HCT116 (cell line): ENCODE measurements at regions not wholly inside any gene's neighbourhood (a gene's known extent, or its start where the extent isn't known, plus 50 kb on each side); places are given as distances from the start of the nearest gene placed in this dataset.
"Not testable (repeated sequence)": the region's sequence is repeated elsewhere in the genome, so short reads cannot be mapped to it uniquely, and the experiment has no call there.

Source experiments
- ATAC-seq: fragments of 200-7000 bp; cut with Tn5 transposase; 2 replicates; pipeline ENCODE4 v1.9.1; 2020; ENCODE audit warnings: mild to moderate bottlenecking, moderate library complexity
- BruUV-seq: library from RNA; stranded (reverse); fragments of 400-500 nt; replicated peaks from 2 replicates; lab custom pipeline; 2021; lab: Mats Ljungman, UMichigan
- CTCF ChIA-PET: fragments of 300-600 bp; sonication (Branson Sonifier 250); formaldehyde crosslinking; loops from one replicate; lab custom pipeline; 2021; ENCODE audit warnings: antibody characterized with exemption; lab: Charles Lee
- POLR2A ChIA-PET: fragments of 300-600, 350-600 bp; sonication (Branson Sonifier 250); formaldehyde crosslinking; loops from one replicate; lab custom pipeline; 2021; ENCODE audit warnings: antibody characterized with exemption; lab: Charles Lee
- RAD21 ChIA-PET, 2 experiments: fragments of 300-600 bp; sonication (Branson Sonifier 250); formaldehyde crosslinking; loops; one replicate each; lab custom pipeline; 2023; ENCODE audit warnings: low total read pairs in 2 of 2; ENCODE audit not compliant: uncharacterized antibody in 2 of 2, unreplicated experiment in 2 of 2, low non-redundant PET in 1 of 2; lab: Charles Lee
- DNase-seq: peaks from one replicate; pipeline ENCODE4 v3.0.0-alpha.2; 2010; ENCODE audit warnings: low read depth, low spot score
- H2AFZ ChIP-seq: fragments of 200-600 bp; shearing (Covaris generic), sonication (generic); 2 replicates; pipeline ENCODE4 v1.6.1; 2017; ENCODE audit warnings: low read depth, mixed run types, mixed read lengths, antibody characterized with exemption, low read length; ENCODE audit not compliant: poor library complexity, severe bottlenecking
- H3K27ac ChIP-seq: 2 replicates; pipeline ENCODE4 v1.5.1; 2012; ENCODE audit warnings: low read depth, low read length
- H3K27me3 ChIP-seq: fragments of 200-600 bp; sonication (generic); 2 replicates; pipeline ENCODE4 v1.6.1; 2016; ENCODE audit warnings: mixed run types, low read length, mixed read lengths; ENCODE audit not compliant: insufficient read depth
- H3K36me3 ChIP-seq, 2 experiments: fragments of 200-500 bp in 1 of 2; fragments of 200-600 bp in 1 of 2; sonication (Bioruptor generic) in 1 of 2; sonication (generic) in 1 of 2; 2 replicates each; pipeline versions ENCODE4 v1.5.1 to v1.6.1; 2014 to 2016; ENCODE audit warnings: low read length in 2 of 2, inconsistent platforms in 1 of 2, mixed read lengths in 1 of 2, mixed run types in 1 of 2; ENCODE audit not compliant: insufficient read depth in 2 of 2, control insufficient read depth in 1 of 2
- H3K4me1 ChIP-seq, 2 experiments: fragments of 200-600 bp in 1 of 2; sonication (generic) in 1 of 2; 2 replicates each; pipeline versions ENCODE4 v1.5.1 to v1.6.1; 2012 to 2017; ENCODE audit warnings: low read length in 2 of 2, inconsistent platforms in 1 of 2, mild to moderate bottlenecking in 1 of 2, mixed read lengths in 1 of 2, mixed run types in 1 of 2, moderate library complexity in 1 of 2; ENCODE audit not compliant: insufficient read depth in 2 of 2, control insufficient read depth in 1 of 2
- H3K4me2 ChIP-seq: fragments of 200-600 bp; sonication (generic); 2 replicates; pipeline ENCODE4 v1.6.1; 2017; ENCODE audit warnings: mixed run types, low read length, mixed read lengths
- H3K4me3 ChIP-seq, 2 experiments: fragments of 200-600 bp in 1 of 2; sonication (generic) in 1 of 2; replicated peaks in 1 of 2; 2 replicates each; pipeline ENCODE4 v1.5.1; 2011 to 2016; ENCODE audit warnings: low read length in 2 of 2, control low read depth in 1 of 2, low read depth in 1 of 2, mild to moderate bottlenecking in 1 of 2, mixed read lengths in 1 of 2, mixed run types in 1 of 2
- H3K79me2 ChIP-seq: fragments of 200-600 bp; sonication (generic); 2 replicates; pipeline ENCODE4 v1.6.1; 2017; ENCODE audit warnings: mild to moderate bottlenecking, mixed run types, low read length, moderate library complexity, mixed read lengths; ENCODE audit not compliant: insufficient read depth
- H3K9ac ChIP-seq: fragments of 200-600 bp; sonication (generic); 2 replicates; pipeline ENCODE4 v1.6.1; 2016; ENCODE audit warnings: low read length, mixed read lengths
- H3K9me2 ChIP-seq: fragments of 200-600 bp; sonication (generic), shearing (Covaris generic); 2 replicates; pipeline ENCODE4 v1.6.1; 2017; ENCODE audit warnings: mixed run types, mild to moderate bottlenecking, moderate library complexity; ENCODE audit not compliant: insufficient read depth
- H3K9me3 ChIP-seq, 2 experiments: fragments of 200-500 bp in 1 of 2; fragments of 200-600 bp in 1 of 2; sonication (Bioruptor generic) in 1 of 2; sonication (generic) in 1 of 2; 2 replicates each; pipeline ENCODE4 v1.6.1; 2014 to 2017; ENCODE audit warnings: low read length in 2 of 2, mixed read lengths in 2 of 2, inconsistent platforms in 1 of 2, low read depth in 1 of 2, mild to moderate bottlenecking in 1 of 2, mixed run types in 1 of 2, moderate library complexity in 1 of 2; ENCODE audit not compliant: control insufficient read depth in 1 of 2, insufficient read depth in 1 of 2
- H4K20me1 ChIP-seq: fragments of 200-600 bp; sonication (generic), shearing (Covaris generic); 2 replicates; pipeline ENCODE4 v1.6.1; 2017; ENCODE audit warnings: mixed run types, mild to moderate bottlenecking, moderate library complexity; ENCODE audit not compliant: insufficient read depth
- EZH2 ChIP-seq: fragments of 200-600 bp; sonication (generic); IDR thresholded peaks from 2 replicates; pipeline ENCODE4 v1.6.1; 2017; ENCODE audit warnings: antibody characterized with exemption, mixed run types
- EZH2phosphoT487 ChIP-seq: fragments of 200-600 bp; IDR thresholded peaks from 2 replicates; pipeline ENCODE4 v1.6.1; 2018; ENCODE audit warnings: antibody characterized with exemption, borderline replicate concordance
- ZNF274 ChIP-seq: fragments of 200-500 bp; sonication (Bioruptor generic); IDR thresholded peaks from 2 replicates; pipeline ENCODE4 v1.6.1; 2014; ENCODE audit warnings: mild to moderate bottlenecking, low read depth, low read length, inconsistent platforms
- intact Hi-C: fragments of 100-400 bp; cut with micrococcal nuclease; formaldehyde crosslinking; loops from 2 replicates; pipeline ENCODE4 v1.10.0; 2022

- H3K9me3 ChIP-seq = peaks cover 0 to 7% of the 10 kb centered on the region in 2 experiments; a peak in 1 of 4 replicates
- H3K9ac ChIP-seq = no peak overlapping the region
- TF ChIP-seq ZNF274 (no peak), EZH2 (no peak), EZH2phosphoT487 (no peak)
- no peak overlapping the region for H3K27ac ChIP-seq
- no peaks in the 10 kb centered on the region for H3K79me2 ChIP-seq
- H4K20me1 ChIP-seq = no peaks in the 10 kb centered on the region
- ATAC-seq (no peak), DNase-seq (no peak)
- intact Hi-C loops = no loop called here
- ChIA-PET RAD21 (no interaction called here), CTCF (no interaction called here), POLR2A (no interaction called here)
- H3K4me2 ChIP-seq = no peak overlapping the region
- BruUV-seq = no TSS peak
- H3K9me2 ChIP-seq = no peaks in the 10 kb centered on the region
- H2AFZ ChIP-seq = no peak overlapping the region
- no peaks in the 10 kb centered on the region for H3K4me1 ChIP-seq
- no peaks in the 10 kb centered on the region for H3K36me3 ChIP-seq
- H3K27me3 ChIP-seq = no peaks in the 10 kb centered on the region
- H3K4me3 ChIP-seq = no peak overlapping the region
Measured at GRCh38 chr14:27845902-27846301, 920.7 kb upstream of the FOXG1 start.

DNA sequence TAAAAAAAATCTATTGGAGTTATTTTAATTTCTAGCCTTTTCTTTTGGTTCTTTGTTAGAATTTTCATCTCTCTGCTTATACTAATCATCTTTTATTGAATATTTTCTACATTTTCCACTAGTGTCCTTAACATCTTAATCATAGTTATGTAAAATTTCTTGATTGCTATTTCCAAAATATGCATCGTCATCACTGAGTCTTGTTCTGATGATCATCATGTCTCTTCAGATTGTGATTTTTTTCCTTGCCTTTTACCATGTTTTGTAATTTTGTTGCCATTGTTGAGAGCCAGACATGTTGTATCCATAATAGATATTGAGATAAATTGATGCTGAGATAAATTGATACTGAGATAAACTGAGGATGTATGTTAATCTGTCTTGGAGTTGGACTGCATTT is 919.1 kb upstream of the FOXG1 start:
- H4K20me1 ChIP-seq, H3K4me3 ChIP-seq, BruUV-seq, H3K27me3 ChIP-seq, H3K9me2 ChIP-seq, H3K4me2 ChIP-seq, RAD21 ChIA-PET, H3K27ac ChIP-seq, CTCF ChIA-PET, intact Hi-C loops, POLR2A ChIA-PET, DNase-seq, H3K9ac ChIP-seq, H2AFZ ChIP-seq, H3K36me3 ChIP-seq, H3K9me3 ChIP-seq, ATAC-seq, H3K4me1 ChIP-seq, H3K79me2 ChIP-seq: not testable (repeated sequence)

- H3K79me2 ChIP-seq, ATAC-seq, POLR2A ChIA-PET: not testable (repeated sequence)
Measured at GRCh38 chr14:27849193-27849592, 917.4 kb upstream of the FOXG1 start.

More at GRCh38 chr14:27849193-27849592, 917.4 kb upstream of the FOXG1 start:
- H3K9ac ChIP-seq, RAD21 ChIA-PET, CTCF ChIA-PET, H3K9me3 ChIP-seq, DNase-seq, H3K4me1 ChIP-seq, H3K4me2 ChIP-seq, H3K27me3 ChIP-seq, H3K27ac ChIP-seq, H3K9me2 ChIP-seq, intact Hi-C loops, BruUV-seq, H2AFZ ChIP-seq, H3K4me3 ChIP-seq, H4K20me1 ChIP-seq, H3K36me3 ChIP-seq: not testable (repeated sequence)
